ENCODE measurements at regions not wholly inside any gene's neighbourhood (a gene's known extent, or its start where the extent isn't known, plus 50 kb on each side); places are given as distances from the start of the nearest gene placed in this dataset.
A peak's percentile ranks its signal among the peaks of the same experiment; 100 is the strongest.

GRCh38 chrX:75648803-75649588 is 126.2 kb upstream of the ZDHHC15 start (continued):
- TF ChIP-seq NR2F1 (CRISPR knock-in tag; IDR thresholded peaks at IDR 0.05), result 0 out of 4 replicates have a peak, but pooled peaks of 1 of the 2 experiments have one; percentile 31
- TF ChIP-seq, protein P1, sequence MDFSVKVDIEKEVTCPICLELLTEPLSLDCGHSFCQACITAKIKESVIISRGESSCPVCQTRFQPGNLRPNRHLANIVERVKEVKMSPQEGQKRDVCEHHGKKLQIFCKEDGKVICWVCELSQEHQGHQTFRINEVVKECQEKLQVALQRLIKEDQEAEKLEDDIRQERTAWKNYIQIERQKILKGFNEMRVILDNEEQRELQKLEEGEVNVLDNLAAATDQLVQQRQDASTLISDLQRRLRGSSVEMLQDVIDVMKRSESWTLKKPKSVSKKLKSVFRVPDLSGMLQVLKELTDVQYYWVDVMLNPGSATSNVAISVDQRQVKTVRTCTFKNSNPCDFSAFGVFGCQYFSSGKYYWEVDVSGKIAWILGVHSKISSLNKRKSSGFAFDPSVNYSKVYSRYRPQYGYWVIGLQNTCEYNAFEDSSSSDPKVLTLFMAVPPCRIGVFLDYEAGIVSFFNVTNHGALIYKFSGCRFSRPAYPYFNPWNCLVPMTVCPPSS (IDR thresholded peaks at IDR 0.05), result no peak
- TF ChIP-seq AKNA (CRISPR knock-in tag; IDR thresholded peaks at IDR 0.05; ENCODE audit: borderline replicate concordance), result no peak
- no peak for TF ChIP-seq IRF1 (CRISPR knock-in tag; IDR thresholded peaks at IDR 0.05; ENCODE audit: low read depth)
- no peak for TF ChIP-seq ADNP (CRISPR knock-in tag; IDR thresholded peaks at IDR 0.05)
- TF ChIP-seq CHCHD3 (CRISPR knock-in tag; IDR thresholded peaks at IDR 0.05), result no peak
- TF ChIP-seq SMC3 (IDR thresholded peaks at IDR 0.05; ENCODE audit: low read length), result no peak
- TF ChIP-seq PPARG (CRISPR knock-in tag; conservative IDR thresholded peaks at IDR 0.05), result peak; percentile 46
- TF ChIP-seq EP300 (IDR thresholded peaks at IDR 0.05; ENCODE audit: low read depth in 2 of 2, low read length in 2 of 2), result peak in 1 of 2 experiments; percentile 30; a peak in 2 of 4 replicates
- TF ChIP-seq EP300 (CRISPR knock-in tag; IDR thresholded peaks at IDR 0.05; ENCODE audit: borderline replicate concordance), result no peak
- TF ChIP-seq UBTF (CRISPR knock-in tag; IDR thresholded peaks at IDR 0.05), result 0 out of 2 replicates have a peak, but pooled peaks have one; percentile 44
- TF ChIP-seq, protein P2, sequence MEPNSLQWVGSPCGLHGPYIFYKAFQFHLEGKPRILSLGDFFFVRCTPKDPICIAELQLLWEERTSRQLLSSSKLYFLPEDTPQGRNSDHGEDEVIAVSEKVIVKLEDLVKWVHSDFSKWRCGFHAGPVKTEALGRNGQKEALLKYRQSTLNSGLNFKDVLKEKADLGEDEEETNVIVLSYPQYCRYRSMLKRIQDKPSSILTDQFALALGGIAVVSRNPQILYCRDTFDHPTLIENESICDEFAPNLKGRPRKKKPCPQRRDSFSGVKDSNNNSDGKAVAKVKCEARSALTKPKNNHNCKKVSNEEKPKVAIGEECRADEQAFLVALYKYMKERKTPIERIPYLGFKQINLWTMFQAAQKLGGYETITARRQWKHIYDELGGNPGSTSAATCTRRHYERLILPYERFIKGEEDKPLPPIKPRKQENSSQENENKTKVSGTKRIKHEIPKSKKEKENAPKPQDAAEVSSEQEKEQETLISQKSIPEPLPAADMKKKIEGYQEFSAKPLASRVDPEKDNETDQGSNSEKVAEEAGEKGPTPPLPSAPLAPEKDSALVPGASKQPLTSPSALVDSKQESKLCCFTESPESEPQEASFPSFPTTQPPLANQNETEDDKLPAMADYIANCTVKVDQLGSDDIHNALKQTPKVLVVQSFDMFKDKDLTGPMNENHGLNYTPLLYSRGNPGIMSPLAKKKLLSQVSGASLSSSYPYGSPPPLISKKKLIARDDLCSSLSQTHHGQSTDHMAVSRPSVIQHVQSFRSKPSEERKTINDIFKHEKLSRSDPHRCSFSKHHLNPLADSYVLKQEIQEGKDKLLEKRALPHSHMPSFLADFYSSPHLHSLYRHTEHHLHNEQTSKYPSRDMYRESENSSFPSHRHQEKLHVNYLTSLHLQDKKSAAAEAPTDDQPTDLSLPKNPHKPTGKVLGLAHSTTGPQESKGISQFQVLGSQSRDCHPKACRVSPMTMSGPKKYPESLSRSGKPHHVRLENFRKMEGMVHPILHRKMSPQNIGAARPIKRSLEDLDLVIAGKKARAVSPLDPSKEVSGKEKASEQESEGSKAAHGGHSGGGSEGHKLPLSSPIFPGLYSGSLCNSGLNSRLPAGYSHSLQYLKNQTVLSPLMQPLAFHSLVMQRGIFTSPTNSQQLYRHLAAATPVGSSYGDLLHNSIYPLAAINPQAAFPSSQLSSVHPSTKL (CRISPR knock-in tag; IDR thresholded peaks at IDR 0.05), result peak; percentile 78
- TF ChIP-seq SRY (CRISPR knock-in tag; IDR thresholded peaks at IDR 0.05), result 0 out of 2 replicates have a peak, but pooled peaks have one; percentile 11
- TF ChIP-seq DMAP1 (CRISPR knock-in tag; IDR thresholded peaks at IDR 0.05), result 0 out of 2 replicates have a peak, but pooled peaks have one; percentile 21
- TF ChIP-seq KLF11 (CRISPR knock-in tag; IDR thresholded peaks at IDR 0.05), result no peak
- TF ChIP-seq SRF (IDR thresholded peaks at IDR 0.05; ENCODE audit: low read depth, low read length), result no peak

Data from HepG2 (cell line).